GM23248 (cell line): ENCODE measurements at regions not wholly inside any gene's neighbourhood (a gene's known extent, or its start where the extent isn't known, plus 50 kb on each side); places are given as distances from the start of the nearest gene placed in this dataset.
A peak's percentile ranks its signal among the peaks of the same experiment; 100 is the strongest.

Experiments used
- DNase-seq: peaks from one replicate; pipeline ENCODE4 v3.0.0-alpha.2; 2015
- H2AFZ ChIP-seq: fragments of 200-600 bp; sonication (generic); 2 replicates; pipeline ENCODE4 v1.6.1; 2016; ENCODE audit warnings: antibody characterized with exemption
- H3F3A ChIP-seq: fragments of 200-600 bp; sonication (generic); 2 replicates; pipeline ENCODE4 v1.6.1; 2016; ENCODE audit warnings: mild to moderate bottlenecking, antibody characterized with exemption, mixed run types; ENCODE audit not compliant: insufficient read depth
- H3K27ac ChIP-seq: fragments of 200-600 bp; sonication (generic); 2 replicates; pipeline ENCODE4 v1.5.1; 2016; ENCODE audit warnings: mild to moderate bottlenecking
- H3K27me3 ChIP-seq: fragments of 200-600 bp; sonication (generic); replicated peaks from 2 replicates; pipeline ENCODE4 v1.6.1; 2016; ENCODE audit warnings: mild to moderate bottlenecking; ENCODE audit not compliant: insufficient read depth
- H3K36me3 ChIP-seq: fragments of 200-600 bp; sonication (generic); 2 replicates; pipeline ENCODE4 v1.6.1; 2016; ENCODE audit warnings: low read depth, mild to moderate bottlenecking
- H3K4me1 ChIP-seq: fragments of 200-600 bp; sonication (generic); 2 replicates; pipeline ENCODE4 v1.6.1; 2016; ENCODE audit warnings: mild to moderate bottlenecking; ENCODE audit not compliant: insufficient read depth
- H3K4me2 ChIP-seq: fragments of 200-600 bp; sonication (generic); one replicate; pipeline ENCODE4 v1.6.1; 2016; ENCODE audit warnings: mild to moderate bottlenecking; ENCODE audit not compliant: unreplicated experiment
- H3K4me3 ChIP-seq: fragments of 200-600 bp; sonication (generic); 2 replicates; pipeline ENCODE4 v1.5.1; 2016; ENCODE audit warnings: mild to moderate bottlenecking
- H3K79me2 ChIP-seq: fragments of 200-600 bp; sonication (generic); 2 replicates; pipeline ENCODE4 v1.6.1; 2016; ENCODE audit warnings: mild to moderate bottlenecking; ENCODE audit not compliant: insufficient read depth
- H3K9ac ChIP-seq: fragments of 200-600 bp; sonication (generic); 2 replicates; pipeline ENCODE4 v1.6.1; 2016; ENCODE audit warnings: mild to moderate bottlenecking
- H3K9me2 ChIP-seq: fragments of 200-600 bp; sonication (generic); 2 replicates; pipeline ENCODE4 v1.6.1; 2016; ENCODE audit warnings: mixed run types, mild to moderate bottlenecking, moderate library complexity; ENCODE audit not compliant: insufficient read depth
- H3K9me3 ChIP-seq: fragments of 200-600 bp; sonication (generic); one replicate; pipeline ENCODE4 v1.6.1; 2017; ENCODE audit warnings: low read depth
- H4K20me1 ChIP-seq: fragments of 200-600 bp; sonication (generic); 2 replicates; pipeline ENCODE4 v1.6.0; 2016; ENCODE audit not compliant: insufficient read depth
- EZH2 ChIP-seq: fragments of 200-600 bp; sonication (generic); IDR thresholded peaks from 2 replicates; pipeline ENCODE4 v1.6.1; 2018; ENCODE audit warnings: antibody characterized with exemption, mild to moderate bottlenecking; ENCODE audit not compliant: insufficient read depth, poor library complexity, severe bottlenecking
- EZH2phosphoT487 ChIP-seq: fragments of 200-600 bp; sonication (generic); IDR thresholded peaks from 2 replicates; pipeline ENCODE4 v1.6.1; 2018; ENCODE audit warnings: antibody characterized with exemption, moderate library complexity, mild to moderate bottlenecking, low read depth; ENCODE audit not compliant: insufficient read depth
- WGBS, 2 experiments: methylation state at CpG; one replicate each; pipeline ENCODE4 v1.1.6; 2015 to 2017; ENCODE audit warnings: low lambda C conversion rate in 2 of 2, low coverage in 1 of 2; ENCODE audit errors: missing lambda C conversion rate in 2 of 2; 5-methylcytosine and 5-hydroxymethylcytosine counted together
- in situ Hi-C: fragments of 300-500 bp; cut with MboI; formaldehyde crosslinking; loops from 2 replicates; pipeline ENCODE4 v1.15.0; 2020

- Histone ChIP-seq H3K4me2 (no peak overlapping the region), H3K9ac (no peak overlapping the region), H3K4me1 (no peaks in the 10 kb centered on the region), H3K36me3 (no peaks in the 10 kb centered on the region), H3K9me2 (no peaks in the 10 kb centered on the region), H3K27me3 (no peaks in the 10 kb centered on the region), H3K9me3 (no peaks in the 10 kb centered on the region), H3F3A (no peaks in the 10 kb centered on the region), H3K79me2 (no peaks in the 10 kb centered on the region), H3K4me3 (no peak overlapping the region), H4K20me1 (no peaks in the 10 kb centered on the region), H3K27ac (no peak overlapping the region), H2AFZ (no peak overlapping the region)
- no peak for DNase-seq
- in situ Hi-C loops = no loop called here
- TF ChIP-seq EZH2phosphoT487 (no peak), EZH2 (no peak)
- WGBS, 2 experiments = 42 to 45% methylated on average over 1 of the region's 1 CpG
These were observed 292.0 kb upstream of the CDH2 start for GRCh38 chr18:28468901-28469300.

GRCh38 chr18:28466204-28466603 is 289.3 kb upstream of the CDH2 start:
- no peak overlapping the region for H3K4me2 ChIP-seq
- H3K79me2 ChIP-seq = no peaks in the 10 kb centered on the region
- 34 to 41% methylated on average over 2 of the region's 2 CpGs for WGBS, 2 experiments
- no peaks in the 10 kb centered on the region for H4K20me1 ChIP-seq
- no peaks in the 10 kb centered on the region for H3F3A ChIP-seq
- no peak for DNase-seq
- no peaks in the 10 kb centered on the region for H3K4me1 ChIP-seq
- H3K9me3 ChIP-seq = no peaks in the 10 kb centered on the region
- H3K9ac ChIP-seq = no peak overlapping the region
- no peak overlapping the region for H3K27ac ChIP-seq
- in situ Hi-C loops = no loop called here
- no peak overlapping the region for H3K4me3 ChIP-seq
- no peaks in the 10 kb centered on the region for H3K9me2 ChIP-seq
- H2AFZ ChIP-seq = no peak overlapping the region
- no peaks in the 10 kb centered on the region for H3K36me3 ChIP-seq
- TF ChIP-seq EZH2 (no peak), EZH2phosphoT487 (no peak)
- H3K27me3 ChIP-seq = no peaks in the 10 kb centered on the region

- peak; percentile 15 for DNase-seq
- Histone ChIP-seq H3K4me1 (no peaks in the 10 kb centered on the region), H2AFZ (no peak overlapping the region)
These were observed 282.7 kb upstream of the CDH2 start for GRCh38 chr18:28459587-28459986.

GRCh38 chr18:28458751-28459150 is 281.8 kb upstream of the CDH2 start:
- DNase-seq = no peak
- 39 to 59% methylated on average over 1 of the region's 1 CpG for WGBS, 2 experiments
- Histone ChIP-seq H3K79me2 (no peaks in the 10 kb centered on the region), H3K27ac (no peak overlapping the region), H3K9me2 (no peaks in the 10 kb centered on the region), H3F3A (no peaks in the 10 kb centered on the region), H4K20me1 (no peaks in the 10 kb centered on the region), H3K4me2 (no peak overlapping the region), H3K27me3 (no peaks in the 10 kb centered on the region), H3K9me3 (no peaks in the 10 kb centered on the region), H3K36me3 (no peaks in the 10 kb centered on the region), H3K9ac (no peak overlapping the region), H2AFZ (no peak overlapping the region), H3K4me1 (no peaks in the 10 kb centered on the region), H3K4me3 (no peak overlapping the region)
- TF ChIP-seq EZH2phosphoT487 = no peak
- no peak for TF ChIP-seq EZH2
- in situ Hi-C loops = no loop called here

More at GRCh38 chr18:28459587-28459986, 282.7 kb upstream of the CDH2 start:
- no peaks in the 10 kb centered on the region for H3K36me3 ChIP-seq
- in situ Hi-C loops = no loop called here
- no peak overlapping the region for H3K9ac ChIP-seq
- no peak overlapping the region for H3K27ac ChIP-seq
- no peak for TF ChIP-seq EZH2
- no peak for TF ChIP-seq EZH2phosphoT487
- H4K20me1 ChIP-seq = no peaks in the 10 kb centered on the region
- H3K4me3 ChIP-seq = no peak overlapping the region
- no peaks in the 10 kb centered on the region for H3K9me3 ChIP-seq
- H3K79me2 ChIP-seq = no peaks in the 10 kb centered on the region
- no peaks in the 10 kb centered on the region for H3F3A ChIP-seq
- no peaks in the 10 kb centered on the region for H3K27me3 ChIP-seq
- no peaks in the 10 kb centered on the region for H3K9me2 ChIP-seq
- WGBS, 2 experiments = 46 to 54% methylated on average over 2 of the region's 2 CpGs
- H3K4me2 ChIP-seq = no peak overlapping the region

- Histone ChIP-seq H3K9me3 (no peaks in the 10 kb centered on the region), H3K4me1 (no peaks in the 10 kb centered on the region), H3K9ac (no peak overlapping the region), H3K79me2 (no peaks in the 10 kb centered on the region), H3F3A (no peaks in the 10 kb centered on the region), H3K27me3 (no peaks in the 10 kb centered on the region), H3K27ac (no peak overlapping the region), H3K4me3 (no peak overlapping the region), H2AFZ (no peak overlapping the region), H3K4me2 (no peak overlapping the region), H4K20me1 (no peaks in the 10 kb centered on the region), H3K36me3 (no peaks in the 10 kb centered on the region), H3K9me2 (no peaks in the 10 kb centered on the region)
- TF ChIP-seq EZH2phosphoT487 (no peak), EZH2 (no peak)
- 30 to 40% methylated on average over 2 of the region's 2 CpGs for WGBS, 2 experiments
- in situ Hi-C loops = no loop called here
- DNase-seq = no peak
These were observed 280.9 kb upstream of the CDH2 start for GRCh38 chr18:28457784-28458183.
